ENCODE measurements at regions not wholly inside any gene's neighbourhood (a gene's known extent, or its start where the extent isn't known, plus 50 kb on each side); places are given as distances from the start of the nearest gene placed in this dataset.

- Histone ChIP-seq H3K4me3 (ENCODE audit: low read depth, low read length) (no peak overlapping the region), H3K4me1 (ENCODE audit: control insufficient read depth, insufficient read depth, low read length) (no peaks in the 10 kb centered on the region), H3K36me3 (ENCODE audit: control insufficient read depth in 2 of 2, insufficient read depth in 1 of 2, low read length in 2 of 2) (no peaks in the 10 kb centered on the region), H3K27ac (ENCODE audit: extremely low read depth, low read depth, low read length) (no peak overlapping the region), H3K9me3 (ENCODE audit: control insufficient read depth, insufficient read depth, low read depth, low read length) (no peaks in the 10 kb centered on the region)
- POLR2A ChIA-PET: no interaction called here
- TF ChIP-seq MZF1 (tag by site-specific recombination; IDR thresholded peaks at IDR 0.05; ENCODE audit: borderline replicate concordance) (no peak), ZNF645 (tag by site-specific recombination; IDR thresholded peaks at IDR 0.05) (no peak), ZNF768 (tag by site-specific recombination; IDR thresholded peaks at IDR 0.05) (no peak), SALL2 (tag by site-specific recombination; IDR thresholded peaks at IDR 0.05; ENCODE audit: borderline replicate concordance) (no peak), ZNF830 (tag by site-specific recombination; IDR thresholded peaks at IDR 0.05; ENCODE audit: low read depth) (no peak), ZNF202 (tag by site-specific recombination; IDR thresholded peaks at IDR 0.05; ENCODE audit: borderline replicate concordance) (no peak), ZNF658 (tag by site-specific recombination; IDR thresholded peaks at IDR 0.05) (no peak), ZNF132 (tag by site-specific recombination; IDR thresholded peaks at IDR 0.05; ENCODE audit: borderline replicate concordance) (no peak), ZNF670 (tag by site-specific recombination; IDR thresholded peaks at IDR 0.05; ENCODE audit: low read depth) (no peak), ZSCAN4 (tag by site-specific recombination; IDR thresholded peaks at IDR 0.05) (no peak)
- CTCF ChIA-PET: no interaction called here
Observed at GRCh38 chr1:163725551-163725950, 403.8 kb downstream of the NUF2 start.

GRCh38 chr1:163730411-163730821, 408.7 kb downstream of the NUF2 start:
- no peak overlapping the region for H3K27ac ChIP-seq (ENCODE audit: extremely low read depth, low read depth, low read length)
- no peak for TF ChIP-seq MEIS1 (CRISPR knock-in tag; IDR thresholded peaks at IDR 0.05; ENCODE audit: borderline replicate concordance)
- TF ChIP-seq ZNF623 (tag by site-specific recombination; IDR thresholded peaks at IDR 0.05): no peak
- no peak for TF ChIP-seq ZNF146 (tag by site-specific recombination; IDR thresholded peaks at IDR 0.05)
- TF ChIP-seq ZNF529 (tag by site-specific recombination; IDR thresholded peaks at IDR 0.05; ENCODE audit: insufficient replicate concordance): no peak
- TF ChIP-seq ZNF488 (tag by site-specific recombination; IDR thresholded peaks at IDR 0.05): no peak
- TF ChIP-seq ZBTB48 (tag by site-specific recombination; IDR thresholded peaks at IDR 0.05): no peak
- TF ChIP-seq ZFP69B (tag by site-specific recombination; IDR thresholded peaks at IDR 0.05): no peak
- TF ChIP-seq HOXC10 (CRISPR knock-in tag; IDR thresholded peaks at IDR 0.05): no peak
- H3K4me3 ChIP-seq (ENCODE audit: low read depth, low read length): no peak overlapping the region
- CTCF ChIA-PET: no interaction called here
- no peaks in the 10 kb centered on the region for H3K4me1 ChIP-seq (ENCODE audit: control insufficient read depth, insufficient read depth, low read length)
- H3K9me3 ChIP-seq (ENCODE audit: control insufficient read depth, insufficient read depth, low read depth, low read length): no peaks in the 10 kb centered on the region
- POLR2A ChIA-PET: no interaction called here
- no peaks in the 10 kb centered on the region for H3K36me3 ChIP-seq (ENCODE audit: control insufficient read depth in 2 of 2, insufficient read depth in 1 of 2, low read length in 2 of 2)

GRCh38 chr1:163737261-163737660, 415.5 kb downstream of the NUF2 start:
- ChIA-PET POLR2A (no interaction called here), CTCF (no interaction called here)
- TF ChIP-seq ZNF398 (tag by site-specific recombination; IDR thresholded peaks at IDR 0.05) (no peak), BCL6B (tag by site-specific recombination; IDR thresholded peaks at IDR 0.05) (no peak)
- no peaks in the 10 kb centered on the region for H3K4me1 ChIP-seq (ENCODE audit: control insufficient read depth, insufficient read depth, low read length)
- H3K36me3 ChIP-seq (ENCODE audit: control insufficient read depth in 2 of 2, insufficient read depth in 1 of 2, low read length in 2 of 2): no peaks in the 10 kb centered on the region
- no peaks in the 10 kb centered on the region for H3K9me3 ChIP-seq (ENCODE audit: control insufficient read depth, insufficient read depth, low read depth, low read length)
- no peak overlapping the region for H3K4me3 ChIP-seq (ENCODE audit: low read depth, low read length)
- H3K27ac ChIP-seq (ENCODE audit: extremely low read depth, low read depth, low read length): no peak overlapping the region

Data from HEK293 (cell line).